ENCODE measurements at regions not wholly inside any gene's neighbourhood (a gene's known extent, or its start where the extent isn't known, plus 50 kb on each side); places are given as distances from the start of the nearest gene placed in this dataset.

- Histone ChIP-seq H3K36me3 (ENCODE audit: insufficient read depth, low read length) (no peaks in the 10 kb centered on the region), H3K4me2 (ENCODE audit: low read length) (no peak overlapping the region), H3K9ac (ENCODE audit: low read depth, low read length) (no peak overlapping the region), H3K4me3 (ENCODE audit: low read length) (no peak overlapping the region), H3K4me1 (ENCODE audit: control insufficient read depth, insufficient read depth, low read length) (no peaks in the 10 kb centered on the region), H3K27me3 (ENCODE audit: control insufficient read depth, insufficient read depth, low read length) (no peaks in the 10 kb centered on the region), H3K9me3 (replicated peaks; ENCODE audit: low read length) (peaks cover 23% of the 10 kb centered on the region)
Observed at GRCh38 chr14:97543221-97543620, 746.0 kb downstream of the VRK1 start.

- no peaks in the 10 kb centered on the region for H3K36me3 ChIP-seq (ENCODE audit: insufficient read depth, low read length)
- H3K4me1 ChIP-seq (ENCODE audit: control insufficient read depth, insufficient read depth, low read length): no peaks in the 10 kb centered on the region
- no peak overlapping the region for H3K4me2 ChIP-seq (ENCODE audit: low read length)
- H3K9me3 ChIP-seq (replicated peaks; ENCODE audit: low read length): peaks cover 23% of the 10 kb centered on the region
- no peak overlapping the region for H3K4me3 ChIP-seq (ENCODE audit: low read length)
- no peak overlapping the region for H3K9ac ChIP-seq (ENCODE audit: low read depth, low read length)
- no peaks in the 10 kb centered on the region for H3K27me3 ChIP-seq (ENCODE audit: control insufficient read depth, insufficient read depth, low read length)
Observed at GRCh38 chr14:97543816-97544215, 746.6 kb downstream of the VRK1 start.

GRCh38 chr14:97544571-97544970 is 747.4 kb downstream of the VRK1 start:
- H3K9ac ChIP-seq (ENCODE audit: low read depth, low read length): no peak overlapping the region
- no peaks in the 10 kb centered on the region for H3K4me1 ChIP-seq (ENCODE audit: control insufficient read depth, insufficient read depth, low read length)
- H3K9me3 ChIP-seq (replicated peaks; ENCODE audit: low read length): peaks cover 24% of the 10 kb centered on the region
- H3K4me2 ChIP-seq (ENCODE audit: low read length): no peak overlapping the region
- H3K27me3 ChIP-seq (ENCODE audit: control insufficient read depth, insufficient read depth, low read length): no peaks in the 10 kb centered on the region
- H3K4me3 ChIP-seq (ENCODE audit: low read length): no peak overlapping the region
- no peaks in the 10 kb centered on the region for H3K36me3 ChIP-seq (ENCODE audit: insufficient read depth, low read length)

GRCh38 chr14:97546491-97547230 is 749.5 kb downstream of the VRK1 start:
- Histone ChIP-seq H3K36me3 (ENCODE audit: insufficient read depth, low read length) (no peaks in the 10 kb centered on the region), H3K4me2 (ENCODE audit: low read length) (no peak overlapping the region), H3K9me3 (replicated peaks; ENCODE audit: low read length) (peaks cover 15% of the 10 kb centered on the region)

GRCh38 chr14:97550463-97550862 is 753.3 kb downstream of the VRK1 start:
- H3K4me1 ChIP-seq (ENCODE audit: control insufficient read depth, insufficient read depth, low read length): no peaks in the 10 kb centered on the region
- no peak overlapping the region for H3K9ac ChIP-seq (ENCODE audit: low read depth, low read length)
- no peak overlapping the region for H3K4me3 ChIP-seq (ENCODE audit: low read length)
- H3K27me3 ChIP-seq (ENCODE audit: control insufficient read depth, insufficient read depth, low read length): no peaks in the 10 kb centered on the region
- H3K36me3 ChIP-seq (ENCODE audit: insufficient read depth, low read length): no peaks in the 10 kb centered on the region
- peaks cover 16% of the 10 kb centered on the region for H3K9me3 ChIP-seq (replicated peaks; ENCODE audit: low read length)
- no peak overlapping the region for H3K4me2 ChIP-seq (ENCODE audit: low read length)

More at GRCh38 chr14:97546491-97547230, 749.5 kb downstream of the VRK1 start:
- Histone ChIP-seq H3K4me3 (ENCODE audit: low read length) (no peak overlapping the region), H3K9ac (ENCODE audit: low read depth, low read length) (no peak overlapping the region), H3K27me3 (ENCODE audit: control insufficient read depth, insufficient read depth, low read length) (no peaks in the 10 kb centered on the region), H3K4me1 (ENCODE audit: control insufficient read depth, insufficient read depth, low read length) (no peaks in the 10 kb centered on the region)

- no peaks in the 10 kb centered on the region for H3K36me3 ChIP-seq (ENCODE audit: insufficient read depth, low read length)
- H3K9me3 ChIP-seq (replicated peaks; ENCODE audit: low read length): peaks cover 15% of the 10 kb centered on the region
- H3K4me1 ChIP-seq (ENCODE audit: control insufficient read depth, insufficient read depth, low read length): no peaks in the 10 kb centered on the region
- H3K9ac ChIP-seq (ENCODE audit: low read depth, low read length): no peak overlapping the region
- H3K4me2 ChIP-seq (ENCODE audit: low read length): no peak overlapping the region
- no peaks in the 10 kb centered on the region for H3K27me3 ChIP-seq (ENCODE audit: control insufficient read depth, insufficient read depth, low read length)
- no peak overlapping the region for H3K4me3 ChIP-seq (ENCODE audit: low read length)
Observed at GRCh38 chr14:97554597-97554996, 757.4 kb downstream of the VRK1 start.

GRCh38 chr14:97564334-97564733 is 767.2 kb downstream of the VRK1 start:
- H3K4me1 ChIP-seq (ENCODE audit: control insufficient read depth, insufficient read depth, low read length): no peaks in the 10 kb centered on the region
- H3K36me3 ChIP-seq (ENCODE audit: insufficient read depth, low read length): no peaks in the 10 kb centered on the region
- H3K9me3 ChIP-seq (replicated peaks; ENCODE audit: low read length): peaks cover 20% of the 10 kb centered on the region
- H3K4me2 ChIP-seq (ENCODE audit: low read length): no peak overlapping the region
- no peak overlapping the region for H3K9ac ChIP-seq (ENCODE audit: low read depth, low read length)
- H3K27me3 ChIP-seq (ENCODE audit: control insufficient read depth, insufficient read depth, low read length): no peaks in the 10 kb centered on the region
- H3K4me3 ChIP-seq (ENCODE audit: low read length): no peak overlapping the region

GRCh38 chr14:97571201-97571600 is 774.0 kb downstream of the VRK1 start:
- no peaks in the 10 kb centered on the region for H3K36me3 ChIP-seq (ENCODE audit: insufficient read depth, low read length)
- no peak overlapping the region for H3K4me3 ChIP-seq (ENCODE audit: low read length)
- peaks cover 26% of the 10 kb centered on the region for H3K9me3 ChIP-seq (replicated peaks; ENCODE audit: low read length)
- no peak overlapping the region for H3K9ac ChIP-seq (ENCODE audit: low read depth, low read length)
- H3K27me3 ChIP-seq (ENCODE audit: control insufficient read depth, insufficient read depth, low read length): no peaks in the 10 kb centered on the region
- H3K4me2 ChIP-seq (ENCODE audit: low read length): no peak overlapping the region
- no peaks in the 10 kb centered on the region for H3K4me1 ChIP-seq (ENCODE audit: control insufficient read depth, insufficient read depth, low read length)

GRCh38 chr14:97571866-97572555 is 774.8 kb downstream of the VRK1 start:
- H3K36me3 ChIP-seq (ENCODE audit: insufficient read depth, low read length): no peaks in the 10 kb centered on the region
- no peak overlapping the region for H3K4me2 ChIP-seq (ENCODE audit: low read length)
- no peak overlapping the region for H3K9ac ChIP-seq (ENCODE audit: low read depth, low read length)
- H3K4me3 ChIP-seq (ENCODE audit: low read length): no peak overlapping the region
- H3K9me3 ChIP-seq (replicated peaks; ENCODE audit: low read length): peaks cover 24% of the 10 kb centered on the region
- H3K4me1 ChIP-seq (ENCODE audit: control insufficient read depth, insufficient read depth, low read length): no peaks in the 10 kb centered on the region
- H3K27me3 ChIP-seq (ENCODE audit: control insufficient read depth, insufficient read depth, low read length): no peaks in the 10 kb centered on the region

- Histone ChIP-seq H3K4me3 (ENCODE audit: low read length) (no peak overlapping the region), H3K9ac (ENCODE audit: low read depth, low read length) (no peak overlapping the region), H3K4me2 (ENCODE audit: low read length) (no peak overlapping the region), H3K27me3 (ENCODE audit: control insufficient read depth, insufficient read depth, low read length) (no peaks in the 10 kb centered on the region), H3K36me3 (ENCODE audit: insufficient read depth, low read length) (no peaks in the 10 kb centered on the region), H3K9me3 (replicated peaks; ENCODE audit: low read length) (peaks cover 22% of the 10 kb centered on the region), H3K4me1 (ENCODE audit: control insufficient read depth, insufficient read depth, low read length) (no peaks in the 10 kb centered on the region)
Observed at GRCh38 chr14:97572583-97573458, 775.6 kb downstream of the VRK1 start.

GRCh38 chr14:97575677-97576076 is 778.5 kb downstream of the VRK1 start:
- H3K9ac ChIP-seq (ENCODE audit: low read depth, low read length): no peak overlapping the region
- H3K4me1 ChIP-seq (ENCODE audit: control insufficient read depth, insufficient read depth, low read length): no peaks in the 10 kb centered on the region
- H3K36me3 ChIP-seq (ENCODE audit: insufficient read depth, low read length): no peaks in the 10 kb centered on the region
- H3K9me3 ChIP-seq (replicated peaks; ENCODE audit: low read length): peaks cover 22% of the 10 kb centered on the region
- no peak overlapping the region for H3K4me3 ChIP-seq (ENCODE audit: low read length)
- H3K27me3 ChIP-seq (ENCODE audit: control insufficient read depth, insufficient read depth, low read length): no peaks in the 10 kb centered on the region
- no peak overlapping the region for H3K4me2 ChIP-seq (ENCODE audit: low read length)

All from skeletal muscle satellite cell (primary cell).